MM.1S (cell line): ENCODE measurements at regions not wholly inside any gene's neighbourhood (a gene's known extent, or its start where the extent isn't known, plus 50 kb on each side); places are given as distances from the start of the nearest gene placed in this dataset.
A peak's percentile ranks its signal among the peaks of the same experiment; 100 is the strongest.

ENCODE experiments used
- CTCF ChIP-seq: fragments of 300-600 bp; sonication (generic); IDR thresholded peaks from 2 replicates; pipeline ENCODE4 v1.5.1; 2016; ENCODE audit warnings: antibody characterized with exemption, low read length, mixed read lengths
- EZH2 ChIP-seq: fragments of 300-600 bp; sonication (generic); optimal IDR thresholded peaks from 2 replicates; pipeline ENCODE3; 2017; ENCODE audit warnings: low read depth, mild to moderate bottlenecking, antibody characterized with exemption, low read length, mixed read lengths
- EZH2phosphoT487 ChIP-seq: fragments of 300-600 bp; sonication (generic); IDR thresholded peaks from 2 replicates; pipeline ENCODE4 v1.6.1; 2018; ENCODE audit warnings: antibody characterized with exemption, low read length

- TF ChIP-seq EZH2phosphoT487 (no peak), CTCF (peak; percentile 100), EZH2 (no peak)
Observed at GRCh38 chr1:207963427-207964194, 52.7 kb upstream of the CD34 start.
